H9 (cell line): ENCODE measurements at regions not wholly inside any gene's neighbourhood (a gene's known extent, or its start where the extent isn't known, plus 50 kb on each side); places are given as distances from the start of the nearest gene placed in this dataset.

Experiments used
- DNase-seq: peaks from one replicate; pipeline ENCODE4 v3.0.0-alpha.2; 2017
- H2AFZ ChIP-seq: one replicate; pipeline ENCODE4 v1.6.1; 2013; ENCODE audit warnings: mild to moderate bottlenecking, low read length, control low read depth, moderate library complexity
- H2AK5ac ChIP-seq: 2 replicates; pipeline ENCODE4 v1.6.1; 2013; ENCODE audit warnings: low read length, control low read depth, mixed read lengths; ENCODE audit not compliant: insufficient read length
- H2BK120ac ChIP-seq: one replicate; pipeline ENCODE4 v1.6.1; 2013; ENCODE audit warnings: low read depth, mild to moderate bottlenecking, low read length, control low read depth, inconsistent platforms; ENCODE audit not compliant: poor library complexity, severe bottlenecking
- H2BK12ac ChIP-seq: 2 replicates; pipeline ENCODE4 v1.6.1; 2013; ENCODE audit warnings: low read length, control low read depth, mixed read lengths, low read depth; ENCODE audit not compliant: insufficient read length
- H2BK15ac ChIP-seq: 2 replicates; pipeline ENCODE4 v1.6.1; 2013; ENCODE audit warnings: low read depth, low read length, control low read depth
- H2BK20ac ChIP-seq: one replicate; pipeline ENCODE4 v1.6.1; 2013; ENCODE audit warnings: low read depth, mild to moderate bottlenecking, low read length, control low read depth, inconsistent platforms; ENCODE audit not compliant: poor library complexity, severe bottlenecking
- H2BK5ac ChIP-seq: 2 replicates; pipeline ENCODE4 v1.6.1; 2013; ENCODE audit warnings: low read length, control low read depth, mixed read lengths; ENCODE audit not compliant: insufficient read length
- H3K14ac ChIP-seq: 2 replicates; pipeline ENCODE4 v1.6.1; 2013; ENCODE audit warnings: low read length, control low read depth; ENCODE audit not compliant: insufficient read depth
- H3K18ac ChIP-seq: 2 replicates; pipeline ENCODE4 v1.6.1; 2013; ENCODE audit warnings: low read depth, mild to moderate bottlenecking, mixed read lengths, low read length, control low read depth; ENCODE audit not compliant: insufficient read length
- H3K23ac ChIP-seq: 2 replicates; pipeline ENCODE4 v1.6.1; 2013; ENCODE audit warnings: low read length, control low read depth, mixed read lengths, low read depth; ENCODE audit not compliant: insufficient read length
- H3K23me2 ChIP-seq: 2 replicates; pipeline ENCODE4 v1.6.1; 2013; ENCODE audit warnings: low read depth, mild to moderate bottlenecking, mixed read lengths, low read length, control low read depth; ENCODE audit not compliant: insufficient read length, poor library complexity, severe bottlenecking
- H3K27ac ChIP-seq: 2 replicates; pipeline ENCODE4 v1.5.1; 2013; ENCODE audit warnings: low read length, control low read depth, mixed read lengths, low read depth; ENCODE audit not compliant: insufficient read length
- H3K27me3 ChIP-seq: 2 replicates; pipeline ENCODE4 v1.6.1; 2013; ENCODE audit warnings: low read length, control low read depth, inconsistent platforms; ENCODE audit not compliant: insufficient read depth
- H3K4ac ChIP-seq: 2 replicates; pipeline ENCODE4 v1.6.1; 2013; ENCODE audit warnings: low read depth, mild to moderate bottlenecking, control low read depth, inconsistent platforms, low read length, moderate library complexity
- H3K4me1 ChIP-seq: 2 replicates; pipeline ENCODE4 v1.6.1; 2013; ENCODE audit warnings: low read length, control low read depth, inconsistent platforms; ENCODE audit not compliant: insufficient read depth
- H3K4me2 ChIP-seq: 2 replicates; pipeline ENCODE4 v1.6.1; 2013; ENCODE audit warnings: low read length, control low read depth, mixed read lengths; ENCODE audit not compliant: insufficient read length, insufficient read depth
- H3K56ac ChIP-seq: 2 replicates; pipeline ENCODE4 v1.6.1; 2013; ENCODE audit warnings: low read depth, mild to moderate bottlenecking, mixed read lengths, low read length, control low read depth; ENCODE audit not compliant: insufficient read length
- H3K79me1 ChIP-seq: 2 replicates; pipeline ENCODE4 v1.6.1; 2013; ENCODE audit warnings: low read depth, mild to moderate bottlenecking, moderate library complexity, low read length, control low read depth, inconsistent platforms; ENCODE audit not compliant: insufficient read depth, poor library complexity, severe bottlenecking
- H3K79me2 ChIP-seq: 2 replicates; pipeline ENCODE4 v1.6.1; 2013; ENCODE audit warnings: low read length, control low read depth, inconsistent platforms; ENCODE audit not compliant: insufficient read depth
- H3K9ac ChIP-seq: 2 replicates; pipeline ENCODE4 v1.6.1; 2013; ENCODE audit warnings: low read length, control low read depth, mixed read lengths; ENCODE audit not compliant: insufficient read length; ENCODE audit errors: extremely low read depth
- H3K9me3 ChIP-seq: one replicate; pipeline ENCODE4 v1.6.1; 2013; ENCODE audit warnings: low read depth, low read length, inconsistent platforms; ENCODE audit not compliant: control insufficient read depth
- H3T11ph ChIP-seq: one replicate; pipeline ENCODE4 v1.6.1; 2013; ENCODE audit warnings: mild to moderate bottlenecking, low read length, control low read depth, inconsistent platforms
- H4K20me1 ChIP-seq: one replicate; pipeline ENCODE4 v1.6.1; 2013; ENCODE audit not compliant: control insufficient read depth, insufficient read length, insufficient read depth
- H4K5ac ChIP-seq: 2 replicates; pipeline ENCODE4 v1.6.1; 2013; ENCODE audit warnings: low read depth, mild to moderate bottlenecking, mixed read lengths, low read length, control low read depth; ENCODE audit not compliant: insufficient read length
- H4K8ac ChIP-seq: replicated peaks from 2 replicates; pipeline ENCODE4 v1.6.1; 2013; ENCODE audit warnings: low read length, control low read depth, mixed read lengths, low read depth; ENCODE audit not compliant: insufficient read length
- H4K91ac ChIP-seq: 2 replicates; pipeline ENCODE4 v1.6.1; 2013; ENCODE audit warnings: low read depth, mild to moderate bottlenecking, moderate library complexity, mixed read lengths, low read length, control low read depth; ENCODE audit not compliant: insufficient read length
- H3K27ac Mint-ChIP-seq, 3 experiments: 2 replicates in 2 of 3; 3 replicates in 1 of 3; pipeline ENCODE4 v1.8.0; 2020 to 2021; ENCODE audit warnings: mixed read lengths in 3 of 3, mild to moderate bottlenecking in 1 of 3, moderate library complexity in 1 of 3
- H3K27me3 Mint-ChIP-seq: 2 replicates; pipeline ENCODE4 v1.8.0; 2021; ENCODE audit warnings: low read depth, mild to moderate bottlenecking, moderate library complexity, mixed read lengths
- H3K36me3 Mint-ChIP-seq, 3 experiments: 2 replicates in 2 of 3; 3 replicates in 1 of 3; pipeline ENCODE4 v1.8.0; 2020 to 2021; ENCODE audit warnings: low read depth in 3 of 3, mixed read lengths in 3 of 3; ENCODE audit not compliant: insufficient read depth in 1 of 3
- H3K4me1 Mint-ChIP-seq, 2 experiments: 2 replicates each; pipeline ENCODE4 v1.8.0; 2020; ENCODE audit warnings: mixed read lengths in 2 of 2
- H3K4me3 Mint-ChIP-seq, 2 experiments: 2 replicates in 1 of 2; 3 replicates in 1 of 2; pipeline ENCODE4 v1.8.0; 2020 to 2021; ENCODE audit warnings: mild to moderate bottlenecking in 2 of 2, mixed read lengths in 2 of 2, moderate library complexity in 1 of 2
- H3K9me3 Mint-ChIP-seq, 2 experiments: 2 replicates in 1 of 2; 3 replicates in 1 of 2; pipeline ENCODE4 v1.8.0; 2020; ENCODE audit warnings: mild to moderate bottlenecking in 2 of 2, mixed read lengths in 2 of 2, moderate library complexity in 1 of 2
- CTCF ChIP-seq: fragments of 200-600 bp; sonication (generic); conservative IDR thresholded peaks from 3 replicates; pipeline ENCODE4 v1.8.0; 2021; ENCODE audit warnings: antibody characterized with exemption, mild to moderate bottlenecking
- WGBS: extraction: QIAGEN DNeasy Blood & Tissue Kit; methylation state at CpG from one replicate; pipeline ENCODE4 v1.1.7; 2013; ENCODE audit warnings: missing lambda C conversion rate, low lambda C conversion rate, mixed read lengths; ENCODE audit not compliant: insufficient read length; ENCODE audit errors: extremely low coverage; 5-methylcytosine and 5-hydroxymethylcytosine counted together

DNA sequence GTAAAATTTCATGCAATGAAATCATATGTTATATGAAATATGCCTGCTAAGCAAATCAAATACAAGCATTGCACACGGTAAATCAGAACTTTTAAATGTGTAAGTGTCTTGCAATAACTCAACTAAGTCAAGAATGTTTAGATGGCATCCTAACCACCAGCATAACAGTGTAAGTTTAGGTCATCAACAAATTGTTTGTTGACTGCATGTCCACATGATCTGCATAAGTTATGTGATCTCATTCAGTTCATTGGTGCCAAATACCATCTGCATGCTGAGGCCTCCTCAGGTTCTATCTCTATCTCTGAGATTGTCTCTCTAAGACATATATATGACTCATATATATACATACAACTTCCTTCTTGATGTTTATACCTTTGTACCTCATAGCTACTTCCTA, 159.6 kb upstream of the STK32A start:
- H4K8ac ChIP-seq, result no peak overlapping the region
- H3K27me3 ChIP-seq, result no peaks in the 10 kb centered on the region
- WGBS, result no CpG with 5 or more reads among the region's 1 CpG
- no peaks in the 10 kb centered on the region for H3K79me2 ChIP-seq
- H3K23me2 ChIP-seq, result no peaks in the 10 kb centered on the region
- H3K14ac ChIP-seq, result no peak overlapping the region
- H2BK15ac ChIP-seq, result no peak overlapping the region
- DNase-seq, result no peak
- H3K79me1 ChIP-seq, result no peaks in the 10 kb centered on the region
- no peaks in the 10 kb centered on the region for H3K27me3 Mint-ChIP-seq
- H3K36me3 Mint-ChIP-seq, result no peaks in the 10 kb centered on the region
- no peak overlapping the region for H2BK20ac ChIP-seq
- H2BK5ac ChIP-seq, result no peak overlapping the region
- H3K18ac ChIP-seq, result no peak overlapping the region
- no peak overlapping the region for H2BK120ac ChIP-seq
- no peak overlapping the region for H3K27ac ChIP-seq
- H2BK12ac ChIP-seq, result no peak overlapping the region
- no peak overlapping the region for H2AK5ac ChIP-seq
- H3K23ac ChIP-seq, result no peak overlapping the region
- H3K9me3 ChIP-seq, result no peaks in the 10 kb centered on the region
- no peak overlapping the region for H4K91ac ChIP-seq
- H3K4me2 ChIP-seq, result no peak overlapping the region
- peaks cover 12 to 15% of the 10 kb centered on the region in 2 experiments for H3K4me1 Mint-ChIP-seq
- no peaks in the 10 kb centered on the region for H4K20me1 ChIP-seq
- no peak overlapping the region for H3K4ac ChIP-seq
- no peak overlapping the region for H3K4me3 Mint-ChIP-seq
- H3K9me3 Mint-ChIP-seq, result no peaks in the 10 kb centered on the region
- H2AFZ ChIP-seq, result no peak overlapping the region
- no peak overlapping the region for H3K27ac Mint-ChIP-seq
- no peak for TF ChIP-seq CTCF
- no peak overlapping the region for H3K56ac ChIP-seq
- H3K9ac ChIP-seq, result no peak overlapping the region
- H4K5ac ChIP-seq, result no peak overlapping the region
- peaks cover 8% of the 10 kb centered on the region for H3K4me1 ChIP-seq
- no peak overlapping the region for H3T11ph ChIP-seq
